Stomach smooth muscle (tissue), 2 donors: ENCODE measurements at regions not wholly inside any gene's neighbourhood (a gene's known extent, or its start where the extent isn't known, plus 50 kb on each side); places are given as distances from the start of the nearest gene placed in this dataset.
"Not testable (repeated sequence)": the region's sequence is repeated elsewhere in the genome, so short reads cannot be mapped to it uniquely, and the experiment has no call there.

Experiments
- H3K27ac ChIP-seq: one replicate; pipeline ENCODE4 v1.7.0; 2013; ENCODE audit warnings: mild to moderate bottlenecking, low read length, inconsistent platforms
- H3K27me3 ChIP-seq, 2 donors: one replicate each; pipeline ENCODE4 v1.7.0; 2013; ENCODE audit warnings: low read length in 2 of 2; ENCODE audit not compliant: insufficient read depth in 2 of 2, control insufficient read depth in 1 of 2
- H3K36me3 ChIP-seq, 2 donors: one replicate each; pipeline ENCODE4 v1.7.0; 2013; ENCODE audit warnings: low read length in 2 of 2; ENCODE audit not compliant: control insufficient read depth in 2 of 2, insufficient read depth in 2 of 2
- H3K4me1 ChIP-seq: one replicate; pipeline ENCODE4 v1.7.0; 2013; ENCODE audit warnings: low read length; ENCODE audit not compliant: control insufficient read depth, insufficient read depth
- H3K4me3 ChIP-seq, 2 donors: one replicate each; pipeline ENCODE4 v1.7.0; 2013; ENCODE audit warnings: low read length in 2 of 2
- H3K9ac ChIP-seq, 2 donors: one replicate each; pipeline ENCODE4 v1.7.0; 2013; ENCODE audit warnings: low read length in 2 of 2, mild to moderate bottlenecking in 1 of 2
- H3K9me3 ChIP-seq, 2 donors: one replicate each; pipeline ENCODE4 v1.7.0; 2013; ENCODE audit warnings: low read length in 2 of 2; ENCODE audit not compliant: control insufficient read depth in 2 of 2
- donor health status: healthy.
- donor health status: Pancreatic carcinoma.

DNA sequence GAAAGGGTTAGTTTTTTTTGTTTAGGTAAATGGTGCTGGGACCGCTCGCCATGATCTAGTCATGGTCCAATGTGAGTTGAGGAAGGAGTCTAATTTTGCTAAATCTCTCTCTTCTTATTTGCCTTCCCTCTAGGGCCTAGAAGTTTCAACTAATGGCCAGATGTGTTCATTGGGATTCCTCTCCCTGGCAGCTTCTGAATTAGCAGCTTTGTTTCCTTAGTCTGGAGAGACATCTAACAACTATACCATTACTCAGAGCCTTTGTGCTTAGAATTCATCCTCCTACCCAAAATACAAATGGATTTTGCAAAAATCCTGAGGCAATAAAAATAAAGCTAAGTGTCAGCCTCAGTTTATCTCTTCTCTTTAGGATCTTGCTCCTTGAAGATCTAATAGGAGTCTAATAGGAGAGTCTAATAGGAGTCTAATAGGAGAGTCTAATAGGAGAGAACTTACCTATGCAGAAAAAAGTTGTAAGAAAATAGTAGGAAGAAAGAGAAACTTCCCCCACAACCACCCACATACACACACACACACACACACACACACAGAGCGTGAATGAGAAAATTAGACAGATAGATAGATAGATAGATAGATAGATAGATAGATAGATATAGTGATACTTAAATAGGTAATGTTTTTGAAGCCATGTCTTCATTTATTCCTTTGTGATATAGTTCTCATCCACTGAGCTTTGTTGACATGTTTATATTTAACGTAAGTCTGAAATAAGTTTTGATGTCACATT, 980.5 kb upstream of the CNTN5 start:
- Histone ChIP-seq H3K36me3 (no peaks in the 10 kb centered on the region), H3K9ac (no peak overlapping the region), H3K27ac (no peak overlapping the region), H3K9me3 (peaks cover 0 to 4% of the 10 kb centered on the region in 2 donors), H3K4me1 (no peaks in the 10 kb centered on the region), H3K27me3 (no peaks in the 10 kb centered on the region), H3K4me3 (no peak overlapping the region)

DNA sequence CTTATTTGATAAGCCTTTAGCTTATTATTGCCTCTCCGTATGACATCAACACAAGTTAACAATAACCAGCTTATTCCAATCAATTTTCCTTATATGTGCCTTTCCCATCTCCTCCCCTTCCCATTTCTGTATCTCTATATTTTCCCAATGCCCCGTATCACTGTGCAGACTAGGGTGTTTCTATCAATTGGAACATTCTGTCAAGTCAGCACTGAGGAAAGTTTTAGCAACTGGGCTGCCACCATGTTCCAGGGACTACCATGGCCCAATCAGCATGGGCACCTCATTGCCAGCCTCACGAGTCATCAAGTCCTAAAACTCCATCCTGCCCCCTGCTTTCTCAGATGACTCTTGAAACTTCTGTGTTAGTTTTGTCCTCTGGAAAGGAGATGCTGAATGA, 973.1 kb upstream of the CNTN5 start:
- no peaks in the 10 kb centered on the region for H3K36me3 ChIP-seq
- no peaks in the 10 kb centered on the region for H3K27me3 ChIP-seq
- H3K27ac ChIP-seq: no peak overlapping the region
- H3K9ac ChIP-seq: no peak overlapping the region
- peaks cover 0 to 4% of the 10 kb centered on the region in 2 donors for H3K9me3 ChIP-seq
- H3K4me3 ChIP-seq: no peak overlapping the region
- H3K4me1 ChIP-seq: no peaks in the 10 kb centered on the region

DNA sequence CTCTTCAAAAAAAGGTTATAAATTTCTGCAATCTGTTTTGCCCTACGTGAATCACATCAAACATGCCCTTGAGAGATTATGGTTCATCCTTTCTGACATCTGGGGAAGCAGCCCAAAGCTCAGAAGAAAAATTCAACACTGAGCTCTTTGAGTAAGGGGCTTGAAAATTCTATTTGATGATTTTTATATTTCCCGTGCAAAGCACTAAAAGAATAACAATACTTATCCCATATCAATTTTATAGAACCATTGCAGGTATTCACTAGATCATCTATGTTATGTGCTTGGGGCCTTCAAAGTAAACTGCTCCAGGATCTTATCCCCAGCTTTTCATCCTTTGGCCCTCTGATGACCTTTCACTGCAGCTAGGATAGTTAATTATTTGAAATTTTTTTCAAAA, 966.9 kb upstream of the CNTN5 start:
- Histone ChIP-seq H3K9me3 (no peaks in the 10 kb centered on the region), H3K4me3 (no peak overlapping the region), H3K36me3 (no peaks in the 10 kb centered on the region), H3K9ac (no peak overlapping the region), H3K27ac (no peak overlapping the region), H3K27me3 (no peaks in the 10 kb centered on the region), H3K4me1 (no peaks in the 10 kb centered on the region)

DNA sequence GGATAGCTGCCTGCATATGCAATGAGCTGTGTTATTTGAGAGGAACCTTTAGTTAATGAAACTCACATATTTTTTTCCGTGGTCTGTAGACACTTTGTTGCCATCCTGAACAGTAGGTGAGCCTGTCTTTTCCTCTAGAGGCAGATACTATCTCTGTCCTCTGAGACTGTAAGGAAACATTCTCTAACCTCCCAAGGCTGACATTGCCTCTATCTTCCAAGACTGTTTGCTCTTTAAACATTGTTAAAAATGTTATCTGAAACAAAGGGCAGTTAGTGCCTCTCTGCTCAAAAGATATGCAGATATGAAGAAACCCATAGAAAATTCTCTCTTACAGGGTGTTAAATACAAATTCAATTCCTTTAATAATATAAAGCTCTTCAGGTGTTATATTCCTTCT, 963.8 kb upstream of the CNTN5 start:
- no peak overlapping the region for H3K9ac ChIP-seq
- H3K4me1 ChIP-seq: no peaks in the 10 kb centered on the region
- H3K27ac ChIP-seq: no peak overlapping the region
- no peaks in the 10 kb centered on the region for H3K27me3 ChIP-seq
- no peaks in the 10 kb centered on the region for H3K36me3 ChIP-seq
- H3K9me3 ChIP-seq: no peaks in the 10 kb centered on the region
- no peak overlapping the region for H3K4me3 ChIP-seq

DNA sequence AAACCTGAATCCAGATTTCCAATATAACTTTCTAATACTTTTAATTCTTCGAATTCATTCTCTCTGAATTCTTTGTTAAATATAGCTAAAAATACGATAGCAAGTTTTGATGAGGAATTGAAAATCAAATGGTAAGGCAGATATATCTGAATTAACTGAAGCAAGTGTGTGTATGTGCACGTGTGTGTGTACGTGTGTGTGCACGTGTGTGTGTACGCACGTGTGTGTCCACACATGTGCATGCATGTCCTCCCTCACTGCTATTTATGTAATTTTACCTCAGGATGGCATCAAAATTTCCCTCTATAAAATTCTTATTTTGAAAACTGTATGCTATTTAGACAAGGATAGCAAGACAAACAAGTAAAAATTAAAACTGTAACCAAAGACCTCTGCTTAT, 961.3 kb upstream of the CNTN5 start:
- Histone ChIP-seq H3K9me3 (no peaks in the 10 kb centered on the region), H3K9ac (no peak overlapping the region), H3K27me3 (no peaks in the 10 kb centered on the region), H3K27ac (no peak overlapping the region), H3K4me3 (no peak overlapping the region), H3K4me1 (no peaks in the 10 kb centered on the region), H3K36me3 (no peaks in the 10 kb centered on the region)

DNA sequence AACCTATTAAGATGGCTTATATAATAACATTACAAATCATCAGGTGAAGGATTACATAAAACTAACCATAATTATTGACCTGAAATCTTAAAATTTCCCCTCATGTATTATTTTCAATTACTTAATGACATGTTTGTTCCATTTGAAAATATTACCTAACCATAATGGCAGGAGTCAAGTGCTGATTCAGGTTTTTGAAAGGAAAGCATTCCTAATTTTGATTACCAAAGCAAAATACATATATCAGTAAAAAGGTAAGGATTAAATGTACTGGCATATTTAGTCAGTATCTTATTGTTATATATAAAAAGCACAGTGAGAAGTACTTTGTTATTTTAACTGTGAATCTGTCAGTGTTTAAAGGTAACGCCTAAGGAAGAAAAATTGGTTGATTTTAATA, 960.0 kb upstream of the CNTN5 start:
- Histone ChIP-seq H3K4me1 (no peaks in the 10 kb centered on the region), H3K27ac (no peak overlapping the region), H3K4me3 (no peak overlapping the region)

DNA sequence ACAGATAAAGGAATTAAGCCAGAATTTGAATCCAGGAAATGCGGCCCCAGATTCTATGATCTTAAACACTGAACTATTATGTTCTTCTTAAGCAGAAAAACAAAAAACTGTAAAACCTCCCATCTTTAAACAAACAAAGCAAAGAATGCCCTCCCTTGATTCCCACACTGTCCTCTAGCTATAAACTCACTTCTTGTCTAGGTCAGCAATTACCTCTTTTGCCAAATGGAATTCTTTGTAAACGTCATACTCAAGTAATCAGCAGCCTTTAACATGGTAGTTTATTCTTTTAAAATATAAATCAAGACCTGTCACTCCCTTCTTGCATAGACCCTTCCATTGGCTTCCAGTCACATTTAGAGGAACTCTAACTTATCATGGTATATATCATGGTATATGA, 958.9 kb upstream of the CNTN5 start:
- Histone ChIP-seq H3K4me1 (no peaks in the 10 kb centered on the region), H3K27ac (no peak overlapping the region), H3K9me3 (no peaks in the 10 kb centered on the region), H3K36me3 (no peaks in the 10 kb centered on the region), H3K27me3 (no peaks in the 10 kb centered on the region), H3K9ac (no peak overlapping the region), H3K4me3 (no peak overlapping the region)

More for the DNA sequence above, 960.0 kb upstream of the CNTN5 start:
- no peak overlapping the region for H3K9ac ChIP-seq
- no peaks in the 10 kb centered on the region for H3K27me3 ChIP-seq
- no peaks in the 10 kb centered on the region for H3K36me3 ChIP-seq
- H3K9me3 ChIP-seq: no peaks in the 10 kb centered on the region

DNA sequence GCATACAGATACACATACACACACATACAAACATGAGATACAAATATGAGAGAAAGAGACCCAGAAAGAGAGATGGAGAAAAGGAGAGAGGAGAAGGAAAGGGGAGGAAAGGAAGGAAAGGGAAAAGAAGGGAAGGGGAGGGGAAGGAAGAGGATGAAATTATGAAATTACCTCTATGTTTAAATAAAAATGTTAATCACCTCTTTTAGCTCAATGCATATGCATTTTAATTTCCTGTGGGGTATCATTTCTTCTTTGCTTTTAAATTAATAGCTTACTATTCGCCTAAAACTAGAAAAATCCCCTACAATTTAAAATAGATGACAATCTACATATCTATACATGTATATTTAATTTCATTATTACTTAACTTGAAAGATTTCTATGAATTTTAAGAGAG, 958.0 kb upstream of the CNTN5 start:
- H3K9me3 ChIP-seq: no peaks in the 10 kb centered on the region
- no peaks in the 10 kb centered on the region for H3K36me3 ChIP-seq
- H3K4me1 ChIP-seq: no peaks in the 10 kb centered on the region
- no peak overlapping the region for H3K4me3 ChIP-seq
- H3K27me3 ChIP-seq: no peaks in the 10 kb centered on the region
- H3K27ac ChIP-seq: no peak overlapping the region
- no peak overlapping the region for H3K9ac ChIP-seq

DNA sequence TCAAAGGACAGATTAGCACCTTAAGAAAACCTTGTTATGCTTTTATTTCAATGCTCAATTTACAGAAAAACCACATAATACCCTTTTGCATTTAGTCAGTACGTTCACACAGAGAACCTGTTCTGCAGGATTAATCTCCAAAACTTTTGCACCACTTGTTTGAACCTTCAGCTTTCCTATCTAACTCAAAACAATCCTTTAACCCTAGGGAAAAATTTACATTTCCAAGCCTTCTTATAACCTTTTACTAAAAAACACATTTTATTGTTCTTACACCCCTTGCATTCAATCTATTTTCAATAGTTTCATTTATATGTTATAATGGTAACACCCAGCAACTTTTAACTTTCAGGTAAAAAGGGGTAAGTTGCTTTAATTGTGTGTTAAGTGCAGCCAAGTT, 952.5 kb upstream of the CNTN5 start:
- Histone ChIP-seq H3K27me3 (no peaks in the 10 kb centered on the region), H3K9me3 (no peaks in the 10 kb centered on the region), H3K4me1 (no peaks in the 10 kb centered on the region), H3K27ac (no peak overlapping the region), H3K9ac (no peak overlapping the region), H3K36me3 (no peaks in the 10 kb centered on the region), H3K4me3 (no peak overlapping the region)

DNA sequence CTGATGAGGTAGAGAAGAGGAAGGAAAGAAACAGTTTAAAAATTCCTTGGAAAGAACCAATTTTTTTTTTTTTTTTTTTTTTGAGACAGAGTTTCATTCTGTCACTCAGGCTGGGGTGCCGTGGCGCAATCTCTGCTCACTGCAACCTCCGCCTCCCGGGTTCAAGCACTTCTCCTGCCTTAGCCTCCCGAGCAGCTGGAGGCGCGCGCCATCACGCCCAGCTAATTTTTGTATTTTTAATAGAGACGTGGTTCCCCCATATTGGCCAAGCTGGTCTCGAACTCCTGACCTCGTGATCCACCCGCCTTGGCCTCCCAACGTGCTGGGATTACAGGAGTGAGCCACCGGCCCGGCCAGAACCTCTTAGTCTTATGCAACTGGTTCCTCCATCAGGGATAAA, 951.6 kb upstream of the CNTN5 start:
- H3K27ac ChIP-seq, H3K4me1 ChIP-seq, H3K27me3 ChIP-seq, H3K9me3 ChIP-seq, H3K36me3 ChIP-seq, H3K4me3 ChIP-seq, H3K9ac ChIP-seq: not testable (repeated sequence)

DNA sequence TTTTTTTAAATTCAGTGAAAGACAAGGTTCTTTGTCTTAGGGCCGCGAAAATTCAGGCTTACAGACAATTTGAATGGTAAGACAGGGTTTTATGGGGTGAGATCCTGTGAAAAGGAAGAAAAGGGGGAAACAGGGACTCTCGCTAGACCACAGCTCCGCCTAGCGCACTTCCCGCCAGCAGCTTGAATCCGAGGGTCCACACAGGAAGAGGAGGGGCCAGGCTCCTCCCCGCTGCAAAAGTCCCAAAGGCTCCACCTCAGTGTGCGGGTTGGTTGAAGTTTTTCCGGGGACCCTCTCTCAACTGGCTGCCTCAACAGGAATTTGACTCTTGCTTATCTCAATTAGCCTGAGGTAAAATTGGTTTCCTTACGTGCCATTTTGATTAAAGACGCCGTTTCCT, 950.9 kb upstream of the CNTN5 start:
- Histone ChIP-seq H3K4me1 (no peaks in the 10 kb centered on the region), H3K36me3 (no peaks in the 10 kb centered on the region), H3K27ac (no peak overlapping the region), H3K4me3 (no peak overlapping the region), H3K9ac (no peak overlapping the region), H3K27me3 (no peaks in the 10 kb centered on the region), H3K9me3 (no peaks in the 10 kb centered on the region)
